Heart left ventricle (tissue), 16 donors: ENCODE measurements at regions not wholly inside any gene's neighbourhood (a gene's known extent, or its start where the extent isn't known, plus 50 kb on each side); places are given as distances from the start of the nearest gene placed in this dataset.

Experiments used
- ATAC-seq, 4 donors: fragments of 200-7000 bp; cut with Tn5 transposase; one replicate each; pipeline ENCODE4 v1.9.1; 2020 to 2022; ENCODE audit warnings: moderate library complexity in 4 of 4, mild to moderate bottlenecking in 3 of 4, moderate number of reproducible peaks in 1 of 4
- DNase-seq, 5 donors: peaks; one replicate each; pipeline ENCODE4 v3.0.0-alpha.2; 2020
- H3K27ac ChIP-seq, 12 donors: fragments of 200-600 bp; sonication (generic) in 4 of 12; one replicate each; pipeline versions ENCODE4 v1.5.0 to v1.8.0; 2016 to 2022; ENCODE audit warnings: mild to moderate bottlenecking in 2 of 12
- H3K27me3 ChIP-seq, 9 donors: fragments of 200-600 bp; sonication (generic) in 2 of 9; one replicate each; pipeline versions ENCODE4 v1.5.1 to v1.8.0; 2016 to 2022; ENCODE audit warnings: mild to moderate bottlenecking in 3 of 9
- H3K36me3 ChIP-seq, 9 donors: fragments of 200-600 bp; sonication (generic) in 2 of 9; one replicate each; pipeline versions ENCODE4 v1.5.0 to v1.8.0; 2018 to 2022; ENCODE audit warnings: mild to moderate bottlenecking in 2 of 9
- H3K4me1 ChIP-seq, 12 donors: fragments of 200-600 bp; sonication (generic) in 4 of 12; one replicate each; pipeline versions ENCODE4 v1.5.0 to v1.8.0; 2016 to 2022; ENCODE audit warnings: mild to moderate bottlenecking in 3 of 12
- H3K4me3 ChIP-seq, 12 donors: fragments of 200-600 bp; sonication (generic) in 4 of 12; one replicate each; pipeline versions ENCODE4 v1.5.0 to v1.8.0; 2017 to 2022; ENCODE audit warnings: mild to moderate bottlenecking in 9 of 12, moderate library complexity in 4 of 12
- H3K9me3 ChIP-seq, 12 donors: fragments of 200-600 bp; sonication (generic) in 4 of 12; one replicate each; pipeline versions ENCODE4 v1.5.0 to v1.8.0; 2016 to 2022; ENCODE audit warnings: mild to moderate bottlenecking in 1 of 12
- POLR2A ChIP-seq, 2 donors: fragments of 450-650 bp; IDR thresholded peaks; one replicate each; pipeline ENCODE4 v1.6.1; 2017; ENCODE audit warnings: antibody characterized with exemption in 2 of 2, mild to moderate bottlenecking in 2 of 2, moderate library complexity in 2 of 2
- WGBS, 4 donors: extraction: QIAGEN DNeasy Blood & Tissue Kit in 2 of 4; methylation state at CpG; one replicate each; pipeline versions ENCODE4 v1.1.5 to v1.1.7; 2013 to 2018; 5-methylcytosine and 5-hydroxymethylcytosine counted together
- intact Hi-C, 10 donors: fragments of 100-400 bp; cut with DNase I; formaldehyde crosslinking; loops; one replicate each; pipeline versions ENCODE4 v1.11.1 to v1.14.2; 2022
- TF ChIP-seq, protein P1 (sequence below), 12 donors: fragments of 200-600 bp; sonication (generic) in 4 of 12; IDR thresholded peaks; one replicate each; pipeline versions ENCODE4 v1.5.0 to v1.8.0; 2018 to 2022; ENCODE audit warnings: antibody characterized with exemption in 12 of 12, mild to moderate bottlenecking in 5 of 12
- donor health status: ischemic (EF 13 %, LVEDD 7.1; RV severe dilation, severe dysfunction).
- donor health status: healthy with polysubstance abuse.
- donor health status: DM: no; HTN: yes; CAD: no.
- donor health status: DM: no; HTN: no; CAD: no.
- donor health status: ischemic (EF 25% LVEDD 6.9; RV normal size, moderate dysfunction).
- donor health status: ischemic (EF 25% LVEDD 5.7; RV mildly dilated, moderate dysfunction).
- donor health status: healthy.
- donor health status: DM: yes; HTN: yes; CAD: no.
- donor health status: ischemic (EF 35%, LVEDD 5.7; RV mildly dilated, moderate dysfunction).
- donor health status: nonischemic (EF 11% LVEDD 7.7; RV severe dilation, severe dysfunction).
- donor health status: DM: yes; HTN: yes; CAD: no.
- donor health status: PGD.
- donor health status: ischemic (EF 29% LVEDD 5.4; RV normal size, mild dysfunction).
- donor health status: nonischemic (EF 23%, LVEDD 6.1; RV moderate dilation, normal function).

DNA sequence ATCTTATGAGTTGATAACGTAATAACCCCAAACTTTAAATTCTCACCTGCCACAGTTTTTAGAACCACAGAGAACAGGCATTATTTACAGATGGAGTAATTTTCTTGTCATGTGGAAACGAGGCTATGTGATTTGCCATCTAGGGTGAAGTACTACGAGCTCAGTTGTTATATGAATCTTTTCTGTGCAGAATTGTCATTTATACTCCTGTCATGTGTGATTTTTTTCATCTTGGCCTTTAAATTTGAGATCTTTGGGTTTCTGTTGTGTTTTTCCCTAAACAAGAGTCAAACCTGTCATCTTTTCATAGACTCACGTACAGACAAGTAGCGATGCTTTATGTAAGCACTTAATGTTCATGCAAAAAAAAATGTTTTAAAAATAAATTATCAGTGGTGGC, 153.7 kb upstream of the TAC1 start:
- no peaks in the 10 kb centered on the region for H3K4me1 ChIP-seq
- peaks cover 0 to 8% (median 0%) of the 10 kb centered on the region in 12 donors for H3K9me3 ChIP-seq
- ATAC-seq, result no peak
- H3K27me3 ChIP-seq, result no peaks in the 10 kb centered on the region
- intact Hi-C loops, result no loop called here
- 80 to 85% (median 83%) methylated on average over 5 of the region's 5 CpGs for WGBS, 4 donors
- H3K4me3 ChIP-seq, result no peak overlapping the region
- H3K27ac ChIP-seq, result no peak overlapping the region
- no peak for DNase-seq
- H3K36me3 ChIP-seq, result no peaks in the 10 kb centered on the region
- TF ChIP-seq, protein P1, sequence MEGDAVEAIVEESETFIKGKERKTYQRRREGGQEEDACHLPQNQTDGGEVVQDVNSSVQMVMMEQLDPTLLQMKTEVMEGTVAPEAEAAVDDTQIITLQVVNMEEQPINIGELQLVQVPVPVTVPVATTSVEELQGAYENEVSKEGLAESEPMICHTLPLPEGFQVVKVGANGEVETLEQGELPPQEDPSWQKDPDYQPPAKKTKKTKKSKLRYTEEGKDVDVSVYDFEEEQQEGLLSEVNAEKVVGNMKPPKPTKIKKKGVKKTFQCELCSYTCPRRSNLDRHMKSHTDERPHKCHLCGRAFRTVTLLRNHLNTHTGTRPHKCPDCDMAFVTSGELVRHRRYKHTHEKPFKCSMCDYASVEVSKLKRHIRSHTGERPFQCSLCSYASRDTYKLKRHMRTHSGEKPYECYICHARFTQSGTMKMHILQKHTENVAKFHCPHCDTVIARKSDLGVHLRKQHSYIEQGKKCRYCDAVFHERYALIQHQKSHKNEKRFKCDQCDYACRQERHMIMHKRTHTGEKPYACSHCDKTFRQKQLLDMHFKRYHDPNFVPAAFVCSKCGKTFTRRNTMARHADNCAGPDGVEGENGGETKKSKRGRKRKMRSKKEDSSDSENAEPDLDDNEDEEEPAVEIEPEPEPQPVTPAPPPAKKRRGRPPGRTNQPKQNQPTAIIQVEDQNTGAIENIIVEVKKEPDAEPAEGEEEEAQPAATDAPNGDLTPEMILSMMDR (IDR thresholded peaks at IDR 0.05), result no peak
- TF ChIP-seq POLR2A (IDR thresholded peaks at IDR 0.05), result no peak

DNA sequence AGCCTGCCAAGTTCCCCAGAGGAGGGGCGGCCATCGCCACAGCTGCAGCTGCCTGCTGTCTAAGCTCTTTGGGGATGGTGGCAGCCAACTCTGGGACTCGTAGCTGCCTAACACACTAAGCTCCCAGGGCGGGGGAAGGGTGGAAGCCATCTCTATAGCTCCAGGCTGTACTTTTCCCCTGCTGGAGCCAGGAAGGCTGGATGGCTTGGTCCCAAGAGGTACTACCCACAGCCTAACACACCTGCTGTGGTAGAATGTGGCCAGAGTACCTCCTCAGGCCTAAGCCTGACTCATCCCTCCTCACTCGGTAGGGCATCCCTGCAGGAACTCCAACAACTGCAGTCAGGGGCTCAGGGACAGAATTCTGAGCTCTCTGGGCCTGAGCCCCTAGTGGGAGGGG, 151.7 kb upstream of the TAC1 start:
- intact Hi-C loops, result no loop called here
- peaks cover 0 to 18% (median 3%) of the 10 kb centered on the region in 12 donors for H3K9me3 ChIP-seq
- TF ChIP-seq, protein P1 (IDR thresholded peaks at IDR 0.05), result no peak
- TF ChIP-seq POLR2A (IDR thresholded peaks at IDR 0.05), result no peak
- WGBS, 4 donors, result 72 to 76% (median 74%) methylated on average over 3 to 5 of the region's 5 CpGs
- H3K27me3 ChIP-seq, result no peaks in the 10 kb centered on the region
- DNase-seq (no peak), ATAC-seq (no peak)
- H3K27ac ChIP-seq, result no peak overlapping the region
- H3K4me1 ChIP-seq, result no peaks in the 10 kb centered on the region
- no peak overlapping the region for H3K4me3 ChIP-seq
- H3K36me3 ChIP-seq, result no peaks in the 10 kb centered on the region

DNA sequence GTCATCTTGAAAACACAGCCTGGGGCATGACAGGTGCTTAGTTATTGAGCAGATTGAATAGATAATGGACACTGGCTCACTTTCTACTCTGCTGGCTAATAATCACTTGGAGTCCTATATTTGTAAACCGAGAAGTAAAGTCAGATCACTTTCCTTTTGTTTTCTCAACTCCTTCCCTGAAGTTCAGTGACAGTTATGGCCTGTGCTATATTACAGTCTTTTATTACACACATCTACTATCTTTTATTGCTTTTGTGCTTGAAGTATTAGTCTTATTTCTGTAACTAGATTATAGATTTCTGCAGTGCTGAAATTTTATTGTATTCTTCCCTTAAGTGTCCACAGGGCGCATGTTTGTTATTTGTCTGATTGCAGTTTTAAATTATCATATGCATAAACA, 136.4 kb upstream of the TAC1 start:
- Histone ChIP-seq H3K27me3 (no peaks in the 10 kb centered on the region), H3K9me3 (peaks cover 0 to 3% (median 0%) of the 10 kb centered on the region in 12 donors), H3K4me3 (no peak overlapping the region), H3K27ac (no peak overlapping the region), H3K36me3 (no peaks in the 10 kb centered on the region), H3K4me1 (no peaks in the 10 kb centered on the region)
- ATAC-seq (no peak), DNase-seq (no peak)
- TF ChIP-seq, protein P1 (IDR thresholded peaks at IDR 0.05), result no peak
- intact Hi-C loops, result no loop called here
- WGBS, 4 donors, result 73 to 84% (median 78%) methylated on average over 2 of the region's 2 CpGs

DNA sequence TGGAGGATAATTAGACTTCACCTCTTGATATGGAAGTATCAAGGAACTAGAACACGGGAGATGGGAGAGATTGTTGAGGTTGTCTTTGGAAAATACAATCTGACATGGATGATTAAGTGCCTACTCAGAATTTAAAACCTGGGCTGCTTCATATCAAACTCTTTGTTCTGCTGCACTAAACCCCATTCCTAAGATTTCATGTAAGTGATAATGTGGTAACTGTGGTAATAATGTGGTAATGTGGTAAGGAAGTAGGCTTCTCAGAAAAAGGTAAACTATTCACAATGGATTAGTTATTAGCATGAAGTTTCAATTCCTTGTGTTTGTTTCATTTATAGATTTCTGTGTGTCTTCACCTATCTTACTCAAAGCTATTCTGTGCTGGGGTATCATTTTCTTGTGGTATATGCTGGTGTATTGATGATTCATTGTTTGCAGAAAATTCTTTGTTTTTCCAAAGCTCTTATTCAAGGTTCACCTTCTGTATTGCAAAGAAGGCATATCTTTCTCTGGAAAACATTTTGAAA, 129.9 kb upstream of the TAC1 start:
- DNase-seq (no peak), ATAC-seq (no peak)
- no peaks in the 10 kb centered on the region for H3K36me3 ChIP-seq
- no peaks in the 10 kb centered on the region for H3K27me3 ChIP-seq
- no peaks in the 10 kb centered on the region for H3K4me1 ChIP-seq
- 76 to 80% (median 78%) methylated on average over 1 of the region's 1 CpG for WGBS, 4 donors
- H3K9me3 ChIP-seq, result no peaks in the 10 kb centered on the region
- no peak overlapping the region for H3K27ac ChIP-seq
- no peak overlapping the region for H3K4me3 ChIP-seq
- TF ChIP-seq POLR2A (IDR thresholded peaks at IDR 0.05), result no peak
- TF ChIP-seq, protein P1 (IDR thresholded peaks at IDR 0.05), result no peak
- intact Hi-C loops, result no loop called here
